HFFc6 (cell line): ENCODE measurements at regions not wholly inside any gene's neighbourhood (a gene's known extent, or its start where the extent isn't known, plus 50 kb on each side); places are given as distances from the start of the nearest gene placed in this dataset.

ENCODE experiments used
- DNase-seq: peaks from one replicate; pipeline ENCODE4 v3.0.0-alpha.2; 2018
- H3K27ac Mint-ChIP-seq: 2 replicates; pipeline ENCODE4 v1.8.0; 2020; ENCODE audit warnings: mild to moderate bottlenecking, mixed read lengths
- H3K27me3 Mint-ChIP-seq: 2 replicates; pipeline ENCODE4 v1.8.0; 2021; ENCODE audit warnings: mild to moderate bottlenecking, moderate library complexity, mixed read lengths; ENCODE audit not compliant: insufficient read depth
- H3K36me3 Mint-ChIP-seq: 2 replicates; pipeline ENCODE4 v1.8.0; 2021; ENCODE audit warnings: low read depth, mixed read lengths
- H3K4me1 Mint-ChIP-seq: 2 replicates; pipeline ENCODE4 v1.8.0; 2020; ENCODE audit warnings: low read depth, mixed read lengths
- H3K4me3 Mint-ChIP-seq: 2 replicates; pipeline ENCODE4 v1.8.0; 2020; ENCODE audit warnings: mild to moderate bottlenecking, moderate library complexity, mixed read lengths
- H3K9me3 Mint-ChIP-seq: 2 replicates; pipeline ENCODE4 v1.8.0; 2020; ENCODE audit warnings: mild to moderate bottlenecking, mixed read lengths
- CTCF ChIP-seq: fragments of 200-600 bp; sonication (generic); IDR thresholded peaks from 2 replicates; pipeline ENCODE4 v1.5.0; 2021; ENCODE audit warnings: antibody characterized with exemption, mild to moderate bottlenecking

GRCh38 chr7:115349635-115350034, 427.7 kb downstream of the MDFIC start:
- Mint-ChIP-seq H3K27ac (no peak overlapping the region), H3K27me3 (no peaks in the 10 kb centered on the region), H3K4me3 (no peak overlapping the region), H3K9me3 (peaks cover 5% of the 10 kb centered on the region; the same call in 1 of the 2 replicates), H3K36me3 (peaks cover 12% of the 10 kb centered on the region), H3K4me1 (peaks cover 69% of the 10 kb centered on the region)
- no peak for DNase-seq
- TF ChIP-seq CTCF: no peak

DNA sequence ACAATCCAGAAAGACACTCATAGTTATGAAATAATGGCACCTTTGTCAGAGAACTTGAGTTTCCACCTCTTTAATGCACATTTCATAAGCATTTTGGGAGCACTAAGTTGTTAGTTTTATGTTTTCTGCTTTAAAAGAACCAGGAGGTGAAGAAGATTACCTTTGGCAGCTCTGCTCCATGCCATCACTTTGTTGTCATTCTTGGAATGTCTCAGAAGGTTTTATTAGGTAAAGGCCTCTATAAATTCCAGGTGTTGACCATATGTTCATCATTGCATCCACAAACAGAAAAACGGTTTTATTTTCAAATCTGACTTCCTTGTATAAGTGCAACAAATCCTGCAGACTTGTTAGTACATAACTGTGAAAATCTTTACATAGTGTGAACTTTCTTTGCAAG, 424.8 kb downstream of the MDFIC start:
- Mint-ChIP-seq H3K4me3 (peak overlapping the region; percentile 11), H3K27me3 (no peaks in the 10 kb centered on the region), H3K9me3 (peaks cover 5% of the 10 kb centered on the region; the same call in 1 of the 2 replicates), H3K4me1 (peaks cover 56% of the 10 kb centered on the region), H3K27ac (peak overlapping the region; percentile 39), H3K36me3 (peaks cover 12% of the 10 kb centered on the region)
- DNase-seq: peak; percentile 2
- TF ChIP-seq CTCF: no peak

DNA sequence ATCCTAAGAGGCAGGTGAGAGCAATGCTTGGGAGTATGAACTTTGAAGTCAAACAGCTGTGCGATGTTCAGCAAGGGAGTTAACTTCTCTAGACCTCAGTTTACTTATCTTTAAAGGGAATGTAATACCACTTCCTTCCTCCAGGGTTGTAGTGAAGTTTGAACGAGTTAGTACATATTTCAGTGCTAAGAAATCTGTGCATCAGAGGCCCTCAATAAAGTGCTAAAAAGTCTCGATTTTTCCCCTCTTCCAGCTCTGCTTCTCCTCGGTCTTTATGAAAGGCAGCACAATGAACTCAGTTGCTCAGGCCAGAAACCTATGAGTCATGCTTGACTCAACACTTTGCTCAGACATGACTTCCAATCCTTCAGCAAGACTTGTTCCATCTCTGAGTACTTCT, 418.9 kb downstream of the MDFIC start:
- DNase-seq: peak; percentile 84
- Mint-ChIP-seq H3K27me3 (no peaks in the 10 kb centered on the region), H3K27ac (peak overlapping the region; percentile 77), H3K36me3 (peaks cover 16% of the 10 kb centered on the region; the same call in 1 of the 2 replicates), H3K4me1 (peaks cover 30% of the 10 kb centered on the region), H3K9me3 (no peaks in the 10 kb centered on the region), H3K4me3 (peak overlapping the region; percentile 47)
- TF ChIP-seq CTCF: peak; percentile 73

DNA sequence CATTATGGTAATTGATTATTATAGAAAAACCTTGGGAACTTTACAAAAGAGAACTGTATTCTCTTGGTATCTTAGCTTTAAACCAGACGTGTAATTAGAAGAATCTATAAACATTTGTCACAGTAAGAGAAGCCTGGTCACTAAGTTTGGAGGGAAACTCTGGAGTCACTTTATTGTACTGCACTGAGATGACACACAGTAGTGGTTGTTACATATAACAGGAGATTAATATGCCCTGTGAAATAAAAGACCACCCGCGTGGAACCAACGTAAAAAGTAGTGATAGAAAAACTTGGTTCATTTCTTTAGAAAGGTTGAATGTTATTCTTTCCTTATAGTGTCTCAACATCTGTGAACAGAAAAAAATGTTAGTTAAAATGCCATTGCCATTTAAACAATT, 416.1 kb downstream of the MDFIC start:
- no peaks in the 10 kb centered on the region for H3K27me3 Mint-ChIP-seq
- TF ChIP-seq CTCF: no peak
- no peak overlapping the region for H3K27ac Mint-ChIP-seq
- peaks cover 16% of the 10 kb centered on the region; the same call in 1 of the 2 replicates for H3K36me3 Mint-ChIP-seq
- DNase-seq: no peak
- H3K4me3 Mint-ChIP-seq: no peak overlapping the region
- H3K4me1 Mint-ChIP-seq: peaks cover 27% of the 10 kb centered on the region
- no peaks in the 10 kb centered on the region for H3K9me3 Mint-ChIP-seq

GRCh38 chr7:115332691-115333090, 410.8 kb downstream of the MDFIC start:
- no peak overlapping the region for H3K27ac Mint-ChIP-seq

More at GRCh38 chr7:115332691-115333090, 410.8 kb downstream of the MDFIC start:
- Mint-ChIP-seq H3K36me3 (no peaks in the 10 kb centered on the region), H3K27me3 (no peaks in the 10 kb centered on the region), H3K4me1 (peaks cover 4% of the 10 kb centered on the region; the same call in 1 of the 2 replicates), H3K9me3 (no peaks in the 10 kb centered on the region), H3K4me3 (no peak overlapping the region)
- DNase-seq: peak; percentile 1
- TF ChIP-seq CTCF: no peak
